ENCODE measurements at regions not wholly inside any gene's neighbourhood (a gene's known extent, or its start where the extent isn't known, plus 50 kb on each side); places are given as distances from the start of the nearest gene placed in this dataset.
"Not testable (repeated sequence)": the region's sequence is repeated elsewhere in the genome, so short reads cannot be mapped to it uniquely, and the experiment has no call there.

DNA sequence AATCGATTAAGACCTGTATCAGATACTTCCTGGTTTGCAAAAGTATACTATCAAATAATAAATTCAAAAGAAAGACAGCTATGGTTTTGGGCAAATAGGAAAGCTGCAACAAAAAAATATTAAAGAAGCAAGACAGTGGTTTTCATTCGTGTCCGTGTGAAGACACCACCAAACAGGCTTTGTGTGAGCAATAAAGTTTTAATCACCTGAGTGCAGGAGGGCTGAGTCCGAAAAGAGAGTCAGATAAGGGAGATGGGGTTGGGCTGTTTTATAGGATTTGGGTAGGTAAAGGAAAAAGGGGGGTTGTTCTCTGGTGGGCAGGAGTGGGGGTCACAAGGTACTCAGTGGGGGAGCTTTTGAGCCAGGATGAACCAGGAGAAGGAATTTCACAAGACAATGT lies 609.7 kb upstream of the LUZP2 start:
- TF ChIP-seq, protein P1, sequence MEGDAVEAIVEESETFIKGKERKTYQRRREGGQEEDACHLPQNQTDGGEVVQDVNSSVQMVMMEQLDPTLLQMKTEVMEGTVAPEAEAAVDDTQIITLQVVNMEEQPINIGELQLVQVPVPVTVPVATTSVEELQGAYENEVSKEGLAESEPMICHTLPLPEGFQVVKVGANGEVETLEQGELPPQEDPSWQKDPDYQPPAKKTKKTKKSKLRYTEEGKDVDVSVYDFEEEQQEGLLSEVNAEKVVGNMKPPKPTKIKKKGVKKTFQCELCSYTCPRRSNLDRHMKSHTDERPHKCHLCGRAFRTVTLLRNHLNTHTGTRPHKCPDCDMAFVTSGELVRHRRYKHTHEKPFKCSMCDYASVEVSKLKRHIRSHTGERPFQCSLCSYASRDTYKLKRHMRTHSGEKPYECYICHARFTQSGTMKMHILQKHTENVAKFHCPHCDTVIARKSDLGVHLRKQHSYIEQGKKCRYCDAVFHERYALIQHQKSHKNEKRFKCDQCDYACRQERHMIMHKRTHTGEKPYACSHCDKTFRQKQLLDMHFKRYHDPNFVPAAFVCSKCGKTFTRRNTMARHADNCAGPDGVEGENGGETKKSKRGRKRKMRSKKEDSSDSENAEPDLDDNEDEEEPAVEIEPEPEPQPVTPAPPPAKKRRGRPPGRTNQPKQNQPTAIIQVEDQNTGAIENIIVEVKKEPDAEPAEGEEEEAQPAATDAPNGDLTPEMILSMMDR (IDR thresholded peaks at IDR 0.05), result not testable (repeated sequence)
- TF ChIP-seq EZH2phosphoT487 (IDR thresholded peaks at IDR 0.05), result not testable (repeated sequence)

All from neural progenitor cell (in vitro differentiated cells).